ENCODE measurements at regions not wholly inside any gene's neighbourhood (a gene's known extent, or its start where the extent isn't known, plus 50 kb on each side); places are given as distances from the start of the nearest gene placed in this dataset.

- Histone ChIP-seq H3K9me3 (no peaks in the 10 kb centered on the region), H3K36me3 (ENCODE audit: control insufficient read depth, insufficient read depth, low read length) (no peaks in the 10 kb centered on the region), H3K4me1 (0 out of 2 replicates have a peak, but pooled peaks cover 10% of the 10 kb centered on the region), H3K4me3 (ENCODE audit: low read depth, low read length) (no peak overlapping the region), H3K27me3 (replicated peaks; ENCODE audit: control insufficient read depth, insufficient read depth, low read length) (no peaks in the 10 kb centered on the region)
- Mint-ChIP-seq H3K36me3 (ENCODE audit: insufficient read depth, unreplicated experiment) (no peaks in the 10 kb centered on the region), H3K4me1 (ENCODE audit: low read depth, unreplicated experiment) (peaks cover 8% of the 10 kb centered on the region), H3K27ac (ENCODE audit: unreplicated experiment) (no peak overlapping the region), H3K9me3 (ENCODE audit: unreplicated experiment) (no peaks in the 10 kb centered on the region), H3K27me3 (ENCODE audit: insufficient read depth, unreplicated experiment) (peaks cover 2% of the 10 kb centered on the region), H3K4me3 (ENCODE audit: unreplicated experiment) (peak overlapping the region; percentile 32)
- peak; percentile 34 to 55 for TF ChIP-seq CTCF (IDR thresholded peaks at IDR 0.05; ENCODE audit: insufficient read depth in 1 of 2, low read depth in 1 of 2, low read length in 1 of 2, severe bottlenecking in 1 of 2, unreplicated experiment in 1 of 2)
- ChIA-PET CTCF (interaction anchor here (0.6 kb wide), 1 partner anchor 459 kb away, joined by 3 read pairs; no protein-coding TSS in a partner anchor), POLR2A (no interaction called here)
- intact Hi-C loops (cut with micrococcal nuclease; ENCODE audit: unreplicated experiment), result loop anchor here (1.0 to 2.0 kb wide), 3 partner anchors 75 to 515 kb away; no protein-coding TSS in a partner anchor
- DNase-seq, result peak in 1 of 2 experiments; percentile 36
- no TSS peak for BruUV-seq (replicated peaks)
Observed at GRCh38 chr5:74127381-74128320, 501.7 kb downstream of the ARHGEF28 start.

DNA sequence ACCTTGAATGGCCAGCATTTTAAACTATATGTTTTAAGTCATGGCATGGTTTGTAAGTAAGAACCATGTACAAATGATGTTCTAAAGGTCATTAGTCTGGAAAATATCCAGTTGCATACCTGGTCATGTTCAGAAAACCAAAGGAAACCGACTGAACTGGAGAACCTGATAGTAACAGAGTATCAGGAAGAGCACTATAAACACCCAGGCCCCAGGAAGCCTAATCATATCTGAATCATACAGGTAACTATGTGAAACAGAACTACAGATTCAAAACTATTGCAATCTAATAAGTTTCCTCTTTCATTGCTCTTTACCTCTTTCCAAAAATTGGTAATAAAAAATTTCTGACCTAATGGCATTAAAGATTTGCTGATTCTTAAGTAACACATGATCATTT is 500.3 kb downstream of the ARHGEF28 start:
- Mint-ChIP-seq H3K4me3 (ENCODE audit: unreplicated experiment) (no peak overlapping the region), H3K4me1 (ENCODE audit: low read depth, unreplicated experiment) (peaks cover 14% of the 10 kb centered on the region), H3K27ac (ENCODE audit: unreplicated experiment) (no peak overlapping the region), H3K36me3 (ENCODE audit: insufficient read depth, unreplicated experiment) (no peaks in the 10 kb centered on the region), H3K9me3 (ENCODE audit: unreplicated experiment) (no peaks in the 10 kb centered on the region), H3K27me3 (ENCODE audit: insufficient read depth, unreplicated experiment) (peaks cover 2% of the 10 kb centered on the region)
- 0 out of 2 replicates have a peak, but pooled peaks cover 10% of the 10 kb centered on the region for H3K4me1 ChIP-seq
- H3K27me3 ChIP-seq (replicated peaks; ENCODE audit: control insufficient read depth, insufficient read depth, low read length), result no peaks in the 10 kb centered on the region
- no peaks in the 10 kb centered on the region for H3K9me3 ChIP-seq
- POLR2A ChIA-PET, result no interaction called here
- H3K36me3 ChIP-seq (ENCODE audit: control insufficient read depth, insufficient read depth, low read length), result no peaks in the 10 kb centered on the region
- no peak for TF ChIP-seq CTCF (IDR thresholded peaks at IDR 0.05; ENCODE audit: insufficient read depth in 1 of 2, low read depth in 1 of 2, low read length in 1 of 2, severe bottlenecking in 1 of 2, unreplicated experiment in 1 of 2)
- no peak for DNase-seq
- no peak overlapping the region for H3K4me3 ChIP-seq (ENCODE audit: low read depth, low read length)
- CTCF ChIA-PET, result no interaction called here
- no TSS peak for BruUV-seq (replicated peaks)
- intact Hi-C loops (cut with micrococcal nuclease; ENCODE audit: unreplicated experiment), result no loop called here

DNA sequence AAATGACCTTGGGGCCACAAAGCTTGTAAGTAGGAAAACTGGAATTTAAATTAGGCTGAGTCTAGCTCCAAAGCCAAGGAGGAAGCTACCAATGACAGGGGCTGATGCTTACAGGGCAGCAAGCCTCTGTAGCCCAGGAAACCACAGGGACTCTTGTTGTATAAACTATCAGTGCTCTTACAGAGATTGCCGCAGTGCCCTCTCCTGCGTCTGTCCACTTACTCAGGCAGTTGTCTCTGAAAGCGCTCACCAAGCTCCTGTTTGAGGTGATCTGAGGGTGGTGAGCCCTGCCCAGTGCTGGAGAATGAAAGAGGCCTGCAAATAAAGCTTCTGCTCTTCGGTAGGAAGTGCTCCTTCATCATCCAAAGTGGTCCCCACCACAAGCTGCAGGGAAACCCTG is 498.8 kb downstream of the ARHGEF28 start:
- no peaks in the 10 kb centered on the region for H3K36me3 ChIP-seq (ENCODE audit: control insufficient read depth, insufficient read depth, low read length)
- Mint-ChIP-seq H3K27ac (ENCODE audit: unreplicated experiment) (no peak overlapping the region), H3K4me1 (ENCODE audit: low read depth, unreplicated experiment) (peaks cover 14% of the 10 kb centered on the region), H3K4me3 (ENCODE audit: unreplicated experiment) (no peak overlapping the region), H3K36me3 (ENCODE audit: insufficient read depth, unreplicated experiment) (no peaks in the 10 kb centered on the region), H3K27me3 (ENCODE audit: insufficient read depth, unreplicated experiment) (no peaks in the 10 kb centered on the region), H3K9me3 (ENCODE audit: unreplicated experiment) (no peaks in the 10 kb centered on the region)
- H3K4me3 ChIP-seq (ENCODE audit: low read depth, low read length), result no peak overlapping the region
- H3K27me3 ChIP-seq (replicated peaks; ENCODE audit: control insufficient read depth, insufficient read depth, low read length), result no peaks in the 10 kb centered on the region
- TF ChIP-seq CTCF (IDR thresholded peaks at IDR 0.05; ENCODE audit: insufficient read depth in 1 of 2, low read depth in 1 of 2, low read length in 1 of 2, severe bottlenecking in 1 of 2, unreplicated experiment in 1 of 2), result no peak
- no peak for DNase-seq
- BruUV-seq (replicated peaks), result no TSS peak
- no peaks in the 10 kb centered on the region for H3K9me3 ChIP-seq
- CTCF ChIA-PET, result interaction anchor here (1.1 kb wide), 1 partner anchor 29 kb away, joined by 4 read pairs; no protein-coding TSS in a partner anchor
- H3K4me1 ChIP-seq, result 0 out of 2 replicates have a peak, but pooled peaks cover 10% of the 10 kb centered on the region
- intact Hi-C loops (cut with micrococcal nuclease; ENCODE audit: unreplicated experiment), result no loop called here
- POLR2A ChIA-PET, result no interaction called here
